GM23338 (cell line): ENCODE measurements at regions not wholly inside any gene's neighbourhood (a gene's known extent, or its start where the extent isn't known, plus 50 kb on each side); places are given as distances from the start of the nearest gene placed in this dataset.

ENCODE experiments used
- CREB1 ChIP-seq: fragments of 250-450 bp; sonication (Bioruptor Pico); IDR thresholded peaks from 2 replicates; pipeline ENCODE4 v1.5.0; 2020; ENCODE audit warnings: low read depth, mild to moderate bottlenecking, moderate library complexity
- EZH2 ChIP-seq: fragments of 200-600 bp; sonication (generic); IDR thresholded peaks from one replicate; pipeline ENCODE4 v1.8.0; 2017; ENCODE audit warnings: antibody characterized with exemption, mild to moderate bottlenecking, low read depth; ENCODE audit not compliant: unreplicated experiment
- EZH2phosphoT487 ChIP-seq: fragments of 200-600 bp; sonication (generic); IDR thresholded peaks from one replicate; pipeline ENCODE4 v1.8.1; 2018; ENCODE audit warnings: antibody characterized with exemption; ENCODE audit not compliant: unreplicated experiment
- JUNB ChIP-seq: IDR thresholded peaks from one replicate; pipeline ENCODE4 v1.6.1; 2016; ENCODE audit warnings: antibody characterized with exemption; ENCODE audit not compliant: unreplicated experiment
- POLR2AphosphoS5 ChIP-seq: IDR thresholded peaks from 2 replicates; pipeline ENCODE4 v1.6.1; 2016; ENCODE audit warnings: antibody characterized with exemption, low read depth
- ZNF114 ChIP-seq: fragments of 250-450 bp; sonication (Bioruptor Pico); IDR thresholded peaks from 2 replicates; pipeline ENCODE4 v1.5.0; 2020; ENCODE audit warnings: mild to moderate bottlenecking, moderate library complexity
- ZNF331 ChIP-seq: fragments of 250-450 bp; sonication (Bioruptor Pico); IDR thresholded peaks from 2 replicates; pipeline ENCODE4 v1.5.0; 2020; ENCODE audit warnings: low read depth, mild to moderate bottlenecking, moderate library complexity
- TF ChIP-seq, protein P1 (sequence below): fragments of 250-450 bp; sonication (Bioruptor Pico); IDR thresholded peaks from 2 replicates; pipeline ENCODE4 v1.5.0; 2020; ENCODE audit warnings: mild to moderate bottlenecking, moderate library complexity
- TF ChIP-seq, protein P2 (sequence below): IDR thresholded peaks from one replicate; pipeline ENCODE4 v1.6.1; 2018; ENCODE audit warnings: antibody characterized with exemption; ENCODE audit not compliant: unreplicated experiment
- TF ChIP-seq, protein P3 (sequence below), 2 experiments: fragments of 200-600 bp in 1 of 2; sonication (generic) in 1 of 2; conservative IDR thresholded peaks; 2 replicates each; pipeline versions ENCODE4 v1.5.1 to v1.6.1; 2016 to 2017; ENCODE audit warnings: antibody characterized with exemption in 2 of 2, low read depth in 2 of 2, mild to moderate bottlenecking in 2 of 2, moderate library complexity in 1 of 2

DNA sequence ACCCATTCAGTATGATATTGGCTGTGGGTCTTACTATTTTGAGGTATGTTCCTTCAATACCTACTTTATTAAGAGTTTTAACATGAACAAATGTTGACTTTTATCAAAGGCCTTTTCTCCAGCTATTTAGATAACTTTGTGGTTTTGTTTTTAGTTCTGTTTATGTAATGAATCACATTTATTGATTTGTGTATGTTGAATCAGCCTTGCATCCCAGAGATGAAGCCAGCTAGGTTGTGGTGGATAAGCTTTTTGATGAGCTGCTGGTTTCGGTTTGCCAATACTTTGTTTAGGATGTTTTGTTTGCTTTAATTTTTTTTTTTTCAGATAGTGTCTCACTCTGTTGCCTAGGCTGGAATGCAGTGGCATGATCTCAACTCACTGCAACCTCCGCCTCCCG is 609.0 kb upstream of the COX7C start (continued):
- TF ChIP-seq, protein P1, sequence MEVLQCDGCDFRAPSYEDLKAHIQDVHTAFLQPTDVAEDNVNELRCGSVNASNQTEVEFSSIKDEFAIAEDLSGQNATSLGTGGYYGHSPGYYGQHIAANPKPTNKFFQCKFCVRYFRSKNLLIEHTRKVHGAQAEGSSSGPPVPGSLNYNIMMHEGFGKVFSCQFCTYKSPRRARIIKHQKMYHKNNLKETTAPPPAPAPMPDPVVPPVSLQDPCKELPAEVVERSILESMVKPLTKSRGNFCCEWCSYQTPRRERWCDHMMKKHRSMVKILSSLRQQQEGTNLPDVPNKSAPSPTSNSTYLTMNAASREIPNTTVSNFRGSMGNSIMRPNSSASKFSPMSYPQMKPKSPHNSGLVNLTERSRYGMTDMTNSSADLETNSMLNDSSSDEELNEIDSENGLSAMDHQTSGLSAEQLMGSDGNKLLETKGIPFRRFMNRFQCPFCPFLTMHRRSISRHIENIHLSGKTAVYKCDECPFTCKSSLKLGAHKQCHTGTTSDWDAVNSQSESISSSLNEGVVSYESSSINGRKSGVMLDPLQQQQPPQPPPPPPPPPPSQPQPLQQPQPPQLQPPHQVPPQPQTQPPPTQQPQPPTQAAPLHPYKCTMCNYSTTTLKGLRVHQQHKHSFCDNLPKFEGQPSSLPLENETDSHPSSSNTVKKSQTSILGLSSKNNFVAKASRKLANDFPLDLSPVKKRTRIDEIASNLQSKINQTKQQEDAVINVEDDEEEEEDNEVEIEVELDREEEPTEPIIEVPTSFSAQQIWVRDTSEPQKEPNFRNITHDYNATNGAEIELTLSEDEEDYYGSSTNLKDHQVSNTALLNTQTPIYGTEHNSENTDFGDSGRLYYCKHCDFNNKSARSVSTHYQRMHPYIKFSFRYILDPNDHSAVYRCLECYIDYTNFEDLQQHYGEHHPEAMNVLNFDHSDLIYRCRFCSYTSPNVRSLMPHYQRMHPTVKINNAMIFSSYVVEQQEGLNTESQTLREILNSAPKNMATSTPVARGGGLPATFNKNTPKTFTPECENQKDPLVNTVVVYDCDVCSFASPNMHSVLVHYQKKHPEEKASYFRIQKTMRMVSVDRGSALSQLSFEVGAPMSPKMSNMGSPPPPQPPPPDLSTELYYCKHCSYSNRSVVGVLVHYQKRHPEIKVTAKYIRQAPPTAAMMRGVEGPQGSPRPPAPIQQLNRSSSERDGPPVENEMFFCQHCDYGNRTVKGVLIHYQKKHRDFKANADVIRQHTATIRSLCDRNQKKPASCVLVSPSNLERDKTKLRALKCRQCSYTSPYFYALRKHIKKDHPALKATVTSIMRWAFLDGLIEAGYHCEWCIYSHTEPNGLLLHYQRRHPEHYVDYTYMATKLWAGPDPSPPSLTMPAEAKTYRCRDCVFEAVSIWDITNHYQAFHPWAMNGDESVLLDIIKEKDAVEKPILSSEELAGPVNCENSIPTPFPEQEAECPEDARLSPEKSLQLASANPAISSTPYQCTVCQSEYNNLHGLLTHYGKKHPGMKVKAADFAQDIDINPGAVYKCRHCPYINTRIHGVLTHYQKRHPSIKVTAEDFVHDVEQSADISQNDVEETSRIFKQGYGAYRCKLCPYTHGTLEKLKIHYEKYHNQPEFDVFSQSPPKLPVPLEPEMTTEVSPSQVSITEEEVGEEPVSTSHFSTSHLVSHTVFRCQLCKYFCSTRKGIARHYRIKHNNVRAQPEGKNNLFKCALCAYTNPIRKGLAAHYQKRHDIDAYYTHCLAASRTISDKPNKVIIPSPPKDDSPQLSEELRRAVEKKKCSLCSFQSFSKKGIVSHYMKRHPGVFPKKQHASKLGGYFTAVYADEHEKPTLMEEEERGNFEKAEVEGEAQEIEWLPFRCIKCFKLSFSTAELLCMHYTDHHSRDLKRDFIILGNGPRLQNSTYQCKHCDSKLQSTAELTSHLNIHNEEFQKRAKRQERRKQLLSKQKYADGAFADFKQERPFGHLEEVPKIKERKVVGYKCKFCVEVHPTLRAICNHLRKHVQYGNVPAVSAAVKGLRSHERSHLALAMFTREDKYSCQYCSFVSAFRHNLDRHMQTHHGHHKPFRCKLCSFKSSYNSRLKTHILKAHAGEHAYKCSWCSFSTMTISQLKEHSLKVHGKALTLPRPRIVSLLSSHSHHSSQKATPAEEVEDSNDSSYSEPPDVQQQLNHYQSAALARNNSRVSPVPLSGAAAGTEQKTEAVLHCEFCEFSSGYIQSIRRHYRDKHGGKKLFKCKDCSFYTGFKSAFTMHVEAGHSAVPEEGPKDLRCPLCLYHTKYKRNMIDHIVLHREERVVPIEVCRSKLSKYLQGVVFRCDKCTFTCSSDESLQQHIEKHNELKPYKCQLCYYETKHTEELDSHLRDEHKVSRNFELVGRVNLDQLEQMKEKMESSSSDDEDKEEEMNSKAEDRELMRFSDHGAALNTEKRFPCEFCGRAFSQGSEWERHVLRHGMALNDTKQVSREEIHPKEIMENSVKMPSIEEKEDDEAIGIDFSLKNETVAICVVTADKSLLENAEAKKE (CRISPR knock-in tag), result no peak
- TF ChIP-seq JUNB, result no peak
- TF ChIP-seq, protein P2, sequence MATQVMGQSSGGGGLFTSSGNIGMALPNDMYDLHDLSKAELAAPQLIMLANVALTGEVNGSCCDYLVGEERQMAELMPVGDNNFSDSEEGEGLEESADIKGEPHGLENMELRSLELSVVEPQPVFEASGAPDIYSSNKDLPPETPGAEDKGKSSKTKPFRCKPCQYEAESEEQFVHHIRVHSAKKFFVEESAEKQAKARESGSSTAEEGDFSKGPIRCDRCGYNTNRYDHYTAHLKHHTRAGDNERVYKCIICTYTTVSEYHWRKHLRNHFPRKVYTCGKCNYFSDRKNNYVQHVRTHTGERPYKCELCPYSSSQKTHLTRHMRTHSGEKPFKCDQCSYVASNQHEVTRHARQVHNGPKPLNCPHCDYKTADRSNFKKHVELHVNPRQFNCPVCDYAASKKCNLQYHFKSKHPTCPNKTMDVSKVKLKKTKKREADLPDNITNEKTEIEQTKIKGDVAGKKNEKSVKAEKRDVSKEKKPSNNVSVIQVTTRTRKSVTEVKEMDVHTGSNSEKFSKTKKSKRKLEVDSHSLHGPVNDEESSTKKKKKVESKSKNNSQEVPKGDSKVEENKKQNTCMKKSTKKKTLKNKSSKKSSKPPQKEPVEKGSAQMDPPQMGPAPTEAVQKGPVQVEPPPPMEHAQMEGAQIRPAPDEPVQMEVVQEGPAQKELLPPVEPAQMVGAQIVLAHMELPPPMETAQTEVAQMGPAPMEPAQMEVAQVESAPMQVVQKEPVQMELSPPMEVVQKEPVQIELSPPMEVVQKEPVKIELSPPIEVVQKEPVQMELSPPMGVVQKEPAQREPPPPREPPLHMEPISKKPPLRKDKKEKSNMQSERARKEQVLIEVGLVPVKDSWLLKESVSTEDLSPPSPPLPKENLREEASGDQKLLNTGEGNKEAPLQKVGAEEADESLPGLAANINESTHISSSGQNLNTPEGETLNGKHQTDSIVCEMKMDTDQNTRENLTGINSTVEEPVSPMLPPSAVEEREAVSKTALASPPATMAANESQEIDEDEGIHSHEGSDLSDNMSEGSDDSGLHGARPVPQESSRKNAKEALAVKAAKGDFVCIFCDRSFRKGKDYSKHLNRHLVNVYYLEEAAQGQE, result no peak
- TF ChIP-seq ZNF331 (CRISPR knock-in tag), result no peak
- no peak for TF ChIP-seq POLR2AphosphoS5
- no peak for TF ChIP-seq ZNF114 (CRISPR knock-in tag)
- TF ChIP-seq EZH2, result no peak
- no peak for TF ChIP-seq CREB1
- TF ChIP-seq, protein P3, sequence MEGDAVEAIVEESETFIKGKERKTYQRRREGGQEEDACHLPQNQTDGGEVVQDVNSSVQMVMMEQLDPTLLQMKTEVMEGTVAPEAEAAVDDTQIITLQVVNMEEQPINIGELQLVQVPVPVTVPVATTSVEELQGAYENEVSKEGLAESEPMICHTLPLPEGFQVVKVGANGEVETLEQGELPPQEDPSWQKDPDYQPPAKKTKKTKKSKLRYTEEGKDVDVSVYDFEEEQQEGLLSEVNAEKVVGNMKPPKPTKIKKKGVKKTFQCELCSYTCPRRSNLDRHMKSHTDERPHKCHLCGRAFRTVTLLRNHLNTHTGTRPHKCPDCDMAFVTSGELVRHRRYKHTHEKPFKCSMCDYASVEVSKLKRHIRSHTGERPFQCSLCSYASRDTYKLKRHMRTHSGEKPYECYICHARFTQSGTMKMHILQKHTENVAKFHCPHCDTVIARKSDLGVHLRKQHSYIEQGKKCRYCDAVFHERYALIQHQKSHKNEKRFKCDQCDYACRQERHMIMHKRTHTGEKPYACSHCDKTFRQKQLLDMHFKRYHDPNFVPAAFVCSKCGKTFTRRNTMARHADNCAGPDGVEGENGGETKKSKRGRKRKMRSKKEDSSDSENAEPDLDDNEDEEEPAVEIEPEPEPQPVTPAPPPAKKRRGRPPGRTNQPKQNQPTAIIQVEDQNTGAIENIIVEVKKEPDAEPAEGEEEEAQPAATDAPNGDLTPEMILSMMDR (conservative IDR thresholded peaks at IDR 0.05; ENCODE audit: low read depth in 2 of 2), result no peak
- no peak for TF ChIP-seq EZH2phosphoT487
